ENCODE measurements at regions not wholly inside any gene's neighbourhood (a gene's known extent, or its start where the extent isn't known, plus 50 kb on each side); places are given as distances from the start of the nearest gene placed in this dataset.

- no peak for TF ChIP-seq CTCF (IDR thresholded peaks at IDR 0.05; ENCODE audit: low read depth, low read length)
- DNase-seq (ENCODE audit: low read depth in 2 of 2): no peak
- no peak overlapping the region for H3K4me3 ChIP-seq (replicated peaks in 1 of 2; ENCODE audit: low read depth in 2 of 2, low read length in 2 of 2)
Observed at GRCh38 chr4:153064571-153064970, 128.4 kb downstream of the FHDC1 start.

- H3K4me3 ChIP-seq (replicated peaks in 1 of 2; ENCODE audit: low read depth in 2 of 2, low read length in 2 of 2): no peak overlapping the region
- no peak for DNase-seq (ENCODE audit: low read depth in 2 of 2)
- no peak for TF ChIP-seq CTCF (IDR thresholded peaks at IDR 0.05; ENCODE audit: low read depth, low read length)
Observed at GRCh38 chr4:153065276-153065675, 129.2 kb downstream of the FHDC1 start.

DNA sequence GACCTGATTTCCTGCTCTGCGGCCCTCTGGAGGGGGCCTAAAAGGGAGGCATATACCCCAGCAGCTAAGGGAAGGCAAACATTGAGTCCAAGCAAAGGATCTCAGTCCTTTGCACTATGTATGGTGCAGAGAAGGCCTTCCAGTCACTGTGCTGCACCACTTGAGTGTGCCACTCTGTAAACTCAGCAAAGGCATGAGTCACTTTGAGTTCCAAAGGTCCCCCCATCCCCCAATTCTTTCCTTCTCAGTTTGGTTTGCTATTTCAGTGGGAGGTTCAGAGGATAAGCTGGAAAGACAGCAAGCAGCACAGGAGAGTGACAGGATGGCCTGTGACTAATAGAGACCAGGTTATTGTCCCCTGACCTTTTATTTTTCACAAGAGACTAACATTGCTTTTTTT lies 131.3 kb downstream of the FHDC1 start:
- TF ChIP-seq CTCF (IDR thresholded peaks at IDR 0.05; ENCODE audit: low read depth, low read length): no peak
- peak; percentile 3 to 6 for DNase-seq (ENCODE audit: low read depth in 2 of 2)
- H3K4me3 ChIP-seq (replicated peaks in 1 of 2; ENCODE audit: low read depth in 2 of 2, low read length in 2 of 2): no peak overlapping the region

DNA sequence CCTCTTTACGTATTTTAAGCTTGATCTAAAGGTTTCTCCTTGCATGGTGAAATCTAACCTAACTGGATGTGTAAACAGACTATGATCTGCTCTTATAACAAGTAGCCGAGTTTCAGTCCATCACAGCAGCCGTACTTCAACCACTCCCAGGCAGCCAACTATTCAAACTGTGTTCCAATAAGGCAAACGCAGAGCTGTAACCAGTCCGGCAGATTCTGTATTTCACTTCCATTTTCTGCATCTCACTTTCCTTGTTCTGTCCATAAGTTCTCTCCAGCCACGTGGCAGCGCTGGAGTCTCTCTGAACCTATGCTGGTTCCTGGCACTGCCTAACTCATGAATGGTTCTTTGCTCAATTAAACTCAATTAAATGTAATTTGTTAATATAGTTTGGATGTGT lies 132.6 kb downstream of the FHDC1 start:
- TF ChIP-seq CTCF (IDR thresholded peaks at IDR 0.05; ENCODE audit: low read depth, low read length): no peak
- H3K4me3 ChIP-seq (replicated peaks in 1 of 2; ENCODE audit: low read depth in 2 of 2, low read length in 2 of 2): no peak overlapping the region
- DNase-seq (ENCODE audit: low read depth in 2 of 2): no peak

DNA sequence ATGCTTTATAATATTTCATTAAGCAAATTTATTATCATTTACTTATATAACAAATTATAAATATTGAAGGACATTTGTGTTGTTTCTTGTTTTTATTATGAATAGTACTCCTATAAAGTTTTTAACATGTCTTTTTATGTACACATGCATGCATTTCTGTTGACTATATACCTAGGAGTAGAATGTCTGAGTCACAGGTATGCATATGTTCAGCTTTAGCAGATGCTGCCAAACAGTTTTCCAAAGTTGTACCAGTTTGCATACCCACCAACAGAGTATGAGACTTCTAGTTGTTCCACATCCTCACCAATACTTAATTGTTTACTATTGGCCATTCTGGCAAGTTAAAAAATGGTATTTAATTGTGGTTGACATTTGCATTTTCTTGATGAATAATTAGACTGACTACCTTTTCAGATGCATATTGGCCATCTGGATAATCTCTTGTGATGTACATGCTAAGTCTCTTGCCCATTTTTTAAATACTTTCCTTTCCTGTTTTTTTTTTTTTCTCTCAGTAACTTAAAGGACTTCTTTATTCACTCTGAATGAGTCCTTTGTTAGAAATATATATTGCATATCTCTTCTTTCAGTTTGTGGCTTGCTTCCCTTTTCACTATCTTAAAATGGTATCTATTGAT lies 132.2 kb upstream of the TRIM2 start:
- H3K4me3 ChIP-seq (replicated peaks in 1 of 2; ENCODE audit: low read depth in 2 of 2, low read length in 2 of 2): no peak overlapping the region
- no peak for TF ChIP-seq CTCF (IDR thresholded peaks at IDR 0.05; ENCODE audit: low read depth, low read length)
- DNase-seq (ENCODE audit: low read depth in 2 of 2): no peak

DNA sequence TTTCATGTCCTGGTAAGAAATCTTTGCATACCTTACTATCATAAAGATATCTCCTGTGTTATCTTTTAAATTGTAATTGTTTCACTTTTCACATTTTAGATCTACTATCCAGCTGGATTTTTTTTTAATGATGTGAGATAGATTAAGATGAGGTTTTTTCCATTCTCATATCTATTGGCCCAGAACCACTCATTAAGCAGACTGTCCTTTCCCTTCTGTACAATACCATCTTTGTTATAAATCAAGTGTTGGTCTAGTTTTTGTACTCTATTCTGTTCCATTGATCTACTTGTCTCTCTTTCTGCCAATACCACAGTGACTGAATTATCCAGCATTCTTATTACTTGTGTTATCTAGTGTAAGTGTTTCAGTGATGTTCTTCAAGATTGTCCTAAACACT lies 131.6 kb upstream of the TRIM2 start:
- no peak for DNase-seq (ENCODE audit: low read depth in 2 of 2)
- H3K4me3 ChIP-seq (replicated peaks in 1 of 2; ENCODE audit: low read depth in 2 of 2, low read length in 2 of 2): no peak overlapping the region
- no peak for TF ChIP-seq CTCF (IDR thresholded peaks at IDR 0.05; ENCODE audit: low read depth, low read length)

DNA sequence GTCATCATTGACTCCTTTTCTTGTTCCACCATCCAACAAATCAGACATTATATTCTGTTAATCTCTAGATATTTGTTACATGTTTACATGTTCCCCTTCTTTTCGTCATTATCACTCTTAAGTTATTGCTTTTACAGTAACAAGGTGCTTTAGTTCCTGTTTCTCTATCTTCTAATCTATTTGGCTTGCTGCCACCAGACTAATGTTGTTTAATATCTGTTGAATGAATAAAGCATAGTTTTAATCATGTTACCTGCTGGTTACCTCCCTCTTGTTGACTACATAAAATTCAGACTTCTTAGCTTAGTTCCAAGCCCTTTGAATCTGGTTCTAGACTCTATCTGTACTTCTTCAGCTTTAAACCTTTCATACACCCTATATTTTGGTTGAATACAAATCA lies 129.8 kb upstream of the TRIM2 start:
- DNase-seq (ENCODE audit: low read depth in 2 of 2): no peak
- no peak overlapping the region for H3K4me3 ChIP-seq (replicated peaks in 1 of 2; ENCODE audit: low read depth in 2 of 2, low read length in 2 of 2)
- no peak for TF ChIP-seq CTCF (IDR thresholded peaks at IDR 0.05; ENCODE audit: low read depth, low read length)
